SH-SY5Y (cell line): ENCODE measurements at regions not wholly inside any gene's neighbourhood (a gene's known extent, or its start where the extent isn't known, plus 50 kb on each side); places are given as distances from the start of the nearest gene placed in this dataset.

ENCODE experiments used
- GATA2 ChIP-seq: IDR thresholded peaks from 2 replicates; pipeline ENCODE4 v1.6.1; 2011; ENCODE audit warnings: mild to moderate bottlenecking, low read depth, low read length
- GATA3 ChIP-seq: IDR thresholded peaks from 2 replicates; pipeline ENCODE4 v1.6.1; 2011; ENCODE audit warnings: low read depth, mild to moderate bottlenecking, low read length, moderate library complexity

- TF ChIP-seq GATA3 (no peak), GATA2 (no peak)
These were observed 664.0 kb upstream of the ARGLU1 start for GRCh38 chr13:107231944-107232343.
